ENCODE measurements at regions not wholly inside any gene's neighbourhood (a gene's known extent, or its start where the extent isn't known, plus 50 kb on each side); places are given as distances from the start of the nearest gene placed in this dataset.

DNA sequence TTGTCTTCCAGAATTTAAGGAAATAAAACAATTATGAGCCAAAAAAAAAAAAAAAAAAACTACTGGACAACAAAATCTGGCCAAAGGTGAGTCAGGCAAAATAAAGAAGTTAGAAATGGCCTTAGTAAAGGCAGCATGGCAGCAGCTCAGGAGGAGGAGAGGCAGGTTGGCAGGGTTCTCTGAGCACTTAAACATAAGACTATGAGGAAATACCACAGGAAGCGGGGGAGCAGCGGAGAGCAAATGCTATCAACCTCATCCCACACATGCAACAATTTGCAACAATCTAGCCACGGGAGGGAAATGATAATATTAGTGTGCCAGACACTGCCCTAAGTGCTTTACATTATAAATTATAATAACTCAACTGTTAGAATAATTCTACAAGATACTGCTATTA is 247.3 kb upstream of the NSMCE3 start:
- TF ChIP-seq, protein P1, sequence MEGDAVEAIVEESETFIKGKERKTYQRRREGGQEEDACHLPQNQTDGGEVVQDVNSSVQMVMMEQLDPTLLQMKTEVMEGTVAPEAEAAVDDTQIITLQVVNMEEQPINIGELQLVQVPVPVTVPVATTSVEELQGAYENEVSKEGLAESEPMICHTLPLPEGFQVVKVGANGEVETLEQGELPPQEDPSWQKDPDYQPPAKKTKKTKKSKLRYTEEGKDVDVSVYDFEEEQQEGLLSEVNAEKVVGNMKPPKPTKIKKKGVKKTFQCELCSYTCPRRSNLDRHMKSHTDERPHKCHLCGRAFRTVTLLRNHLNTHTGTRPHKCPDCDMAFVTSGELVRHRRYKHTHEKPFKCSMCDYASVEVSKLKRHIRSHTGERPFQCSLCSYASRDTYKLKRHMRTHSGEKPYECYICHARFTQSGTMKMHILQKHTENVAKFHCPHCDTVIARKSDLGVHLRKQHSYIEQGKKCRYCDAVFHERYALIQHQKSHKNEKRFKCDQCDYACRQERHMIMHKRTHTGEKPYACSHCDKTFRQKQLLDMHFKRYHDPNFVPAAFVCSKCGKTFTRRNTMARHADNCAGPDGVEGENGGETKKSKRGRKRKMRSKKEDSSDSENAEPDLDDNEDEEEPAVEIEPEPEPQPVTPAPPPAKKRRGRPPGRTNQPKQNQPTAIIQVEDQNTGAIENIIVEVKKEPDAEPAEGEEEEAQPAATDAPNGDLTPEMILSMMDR (IDR thresholded peaks at IDR 0.05), result no peak
- TF ChIP-seq POLR2AphosphoS5 (IDR thresholded peaks at IDR 0.05), result no peak
- no peak for TF ChIP-seq EP300 (IDR thresholded peaks at IDR 0.05)

Measured in stomach (tissue), 4 donors.